Lower leg skin (tissue), 4 donors: ENCODE measurements at regions not wholly inside any gene's neighbourhood (a gene's known extent, or its start where the extent isn't known, plus 50 kb on each side); places are given as distances from the start of the nearest gene placed in this dataset.
"Not testable (repeated sequence)": the region's sequence is repeated elsewhere in the genome, so short reads cannot be mapped to it uniquely, and the experiment has no call there.

ENCODE experiments used
- DNase-seq, 2 donors: peaks; one replicate each; pipeline ENCODE4 v3.0.0-alpha.2; 2019; ENCODE audit warnings: low spot score in 2 of 2
- H3K4me3 ChIP-seq: fragments of 200-600 bp; sonication (generic); 2 replicates; pipeline ENCODE4 v1.5.1; 2017; ENCODE audit warnings: mild to moderate bottlenecking, low read depth; ENCODE audit not compliant: poor library complexity, severe bottlenecking
- CTCF ChIP-seq, 3 donors: fragments of 450-650 bp; IDR thresholded peaks; one replicate each; pipeline ENCODE4 v1.5.1; 2016; ENCODE audit warnings: antibody characterized with exemption in 3 of 3, mild to moderate bottlenecking in 3 of 3, moderate library complexity in 2 of 3
- POLR2A ChIP-seq, 2 donors: fragments of 450-650 bp; IDR thresholded peaks; one replicate each; pipeline ENCODE4 v1.6.1; 2016 to 2017; ENCODE audit warnings: antibody characterized with exemption in 2 of 2, mild to moderate bottlenecking in 1 of 2, moderate library complexity in 1 of 2
- WGBS, 2 donors: methylation state at CpG; one replicate each; pipeline ENCODE4 v1.1.5; 2018; 5-methylcytosine and 5-hydroxymethylcytosine counted together
- intact Hi-C: fragments of 100-400 bp; cut with DNase I; formaldehyde crosslinking; loops from one replicate; pipeline ENCODE4 v1.15.0; 2023; ENCODE audit warnings: low total_unique reads

GRCh38 chr13:46473806-46474205 lies 79.2 kb upstream of the LRCH1 start:
- H3K4me3 ChIP-seq: no peak overlapping the region
- WGBS, 2 donors: 82 to 90% methylated on average over 3 of the region's 3 CpGs
- no peak for DNase-seq
- intact Hi-C loops: no loop called here
- TF ChIP-seq POLR2A (IDR thresholded peaks at IDR 0.05): no peak
- no peak for TF ChIP-seq CTCF (IDR thresholded peaks at IDR 0.05)

GRCh38 chr13:46472384-46472783 lies 80.6 kb upstream of the LRCH1 start:
- no peak overlapping the region for H3K4me3 ChIP-seq
- intact Hi-C loops: no loop called here
- TF ChIP-seq POLR2A (IDR thresholded peaks at IDR 0.05) (no peak), CTCF (IDR thresholded peaks at IDR 0.05) (no peak)
- DNase-seq: no peak
- 90 to 92% methylated on average over 5 of the region's 5 CpGs for WGBS, 2 donors

- intact Hi-C loops, H3K4me3 ChIP-seq, DNase-seq: not testable (repeated sequence)
- 95 to 97% methylated on average over 12 of the region's 12 CpGs for WGBS, 2 donors
These were observed 82.6 kb upstream of the RUBCNL start for GRCh38 chr13:46469699-46470098.

- no peak for DNase-seq
- 13 to 15% methylated on average over 2 of the region's 2 CpGs for WGBS, 2 donors
- H3K4me3 ChIP-seq: no peak overlapping the region
- intact Hi-C loops: no loop called here
- TF ChIP-seq CTCF (IDR thresholded peaks at IDR 0.05) (no peak), POLR2A (IDR thresholded peaks at IDR 0.05) (no peak)
These were observed 81.8 kb upstream of the RUBCNL start for GRCh38 chr13:46468570-46469463.

- 61% methylated on average over 10 of the region's 10 CpGs for WGBS, 2 donors
- H3K4me3 ChIP-seq, DNase-seq, intact Hi-C loops: not testable (repeated sequence)
These were observed 80.6 kb upstream of the RUBCNL start for GRCh38 chr13:46467694-46468093.

GRCh38 chr13:46466074-46466473 lies 79.0 kb upstream of the RUBCNL start:
- H3K4me3 ChIP-seq, DNase-seq, intact Hi-C loops: not testable (repeated sequence)
- 79 to 90% methylated on average over 7 of the region's 7 CpGs for WGBS, 2 donors

- 93 to 95% methylated on average over 6 to 23 of the region's 23 CpGs for WGBS, 2 donors
- DNase-seq: no peak
- TF ChIP-seq POLR2A (IDR thresholded peaks at IDR 0.05) (no peak), CTCF (IDR thresholded peaks at IDR 0.05) (no peak)
- intact Hi-C loops: no loop called here
- no peak overlapping the region for H3K4me3 ChIP-seq
These were observed 76.7 kb upstream of the RUBCNL start for GRCh38 chr13:46463719-46464118.

GRCh38 chr13:46460223-46460622 lies 73.2 kb upstream of the RUBCNL start:
- H3K4me3 ChIP-seq, intact Hi-C loops, DNase-seq: not testable (repeated sequence)
- WGBS, 2 donors: 95 to 97% methylated on average over 4 of the region's 4 CpGs

GRCh38 chr13:46457255-46457654 lies 70.2 kb upstream of the RUBCNL start:
- WGBS, 2 donors: 95 to 100% methylated on average over 2 of the region's 2 CpGs
- H3K4me3 ChIP-seq, DNase-seq, intact Hi-C loops: not testable (repeated sequence)

GRCh38 chr13:46455924-46456323 lies 68.9 kb upstream of the RUBCNL start:
- intact Hi-C loops, H3K4me3 ChIP-seq, DNase-seq: not testable (repeated sequence)
- 56 to 60% methylated on average over 4 of the region's 4 CpGs for WGBS, 2 donors

- intact Hi-C loops, DNase-seq, H3K4me3 ChIP-seq: not testable (repeated sequence)
- WGBS, 2 donors: 62% methylated on average over 3 of the region's 3 CpGs
These were observed 64.1 kb upstream of the RUBCNL start for GRCh38 chr13:46451145-46451544.
